DOHH2 (cell line): ENCODE measurements at regions not wholly inside any gene's neighbourhood (a gene's known extent, or its start where the extent isn't known, plus 50 kb on each side); places are given as distances from the start of the nearest gene placed in this dataset.

Experiments used
- EZH2phosphoT487 ChIP-seq: fragments of 200-600 bp; sonication (generic); IDR thresholded peaks from 2 replicates; pipeline ENCODE4 v1.6.1; 2017; ENCODE audit warnings: borderline replicate concordance, mild to moderate bottlenecking, antibody characterized with exemption, low read length, moderate library complexity, mixed read lengths
- TF ChIP-seq, protein P1 (sequence below): fragments of 200-600 bp; sonication (generic); IDR thresholded peaks from one replicate; pipeline ENCODE4 v1.5.1; 2014; ENCODE audit warnings: antibody characterized with exemption, mild to moderate bottlenecking, low read depth, low read length; ENCODE audit not compliant: poor library complexity, severe bottlenecking

DNA sequence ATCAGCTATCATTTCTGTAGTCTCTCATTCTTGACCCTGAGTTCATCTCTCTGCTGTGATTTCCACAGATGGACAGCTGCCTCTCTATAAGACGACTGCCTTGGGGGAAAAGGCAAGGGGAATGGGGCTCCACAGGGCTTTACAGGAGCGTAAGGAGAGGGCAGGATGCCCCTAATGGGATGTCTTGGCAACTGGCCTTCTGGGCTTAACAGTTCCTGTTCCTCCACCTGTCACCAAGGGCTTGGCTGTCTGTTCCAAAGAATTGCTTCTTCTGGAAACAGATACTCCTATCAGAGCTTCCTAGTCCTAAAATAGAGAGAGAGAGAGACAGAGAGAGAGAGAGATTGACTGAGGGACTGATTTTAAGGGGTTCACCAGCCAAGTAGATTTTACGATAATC, 181.9 kb downstream of the TMEM200A start:
- TF ChIP-seq, protein P1, sequence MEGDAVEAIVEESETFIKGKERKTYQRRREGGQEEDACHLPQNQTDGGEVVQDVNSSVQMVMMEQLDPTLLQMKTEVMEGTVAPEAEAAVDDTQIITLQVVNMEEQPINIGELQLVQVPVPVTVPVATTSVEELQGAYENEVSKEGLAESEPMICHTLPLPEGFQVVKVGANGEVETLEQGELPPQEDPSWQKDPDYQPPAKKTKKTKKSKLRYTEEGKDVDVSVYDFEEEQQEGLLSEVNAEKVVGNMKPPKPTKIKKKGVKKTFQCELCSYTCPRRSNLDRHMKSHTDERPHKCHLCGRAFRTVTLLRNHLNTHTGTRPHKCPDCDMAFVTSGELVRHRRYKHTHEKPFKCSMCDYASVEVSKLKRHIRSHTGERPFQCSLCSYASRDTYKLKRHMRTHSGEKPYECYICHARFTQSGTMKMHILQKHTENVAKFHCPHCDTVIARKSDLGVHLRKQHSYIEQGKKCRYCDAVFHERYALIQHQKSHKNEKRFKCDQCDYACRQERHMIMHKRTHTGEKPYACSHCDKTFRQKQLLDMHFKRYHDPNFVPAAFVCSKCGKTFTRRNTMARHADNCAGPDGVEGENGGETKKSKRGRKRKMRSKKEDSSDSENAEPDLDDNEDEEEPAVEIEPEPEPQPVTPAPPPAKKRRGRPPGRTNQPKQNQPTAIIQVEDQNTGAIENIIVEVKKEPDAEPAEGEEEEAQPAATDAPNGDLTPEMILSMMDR = no peak
- TF ChIP-seq EZH2phosphoT487 = no peak
